NCI-H69 (cell line): ENCODE measurements at regions not wholly inside any gene's neighbourhood (a gene's known extent, or its start where the extent isn't known, plus 50 kb on each side); places are given as distances from the start of the nearest gene placed in this dataset.
"Not testable (repeated sequence)": the region's sequence is repeated elsewhere in the genome, so short reads cannot be mapped to it uniquely, and the experiment has no call there.

Source experiments
- DNase-seq: peaks from one replicate; lab custom pipeline; 2025; lab: John Stamatoyannopoulos, UW

GRCh38 chr6:79392094-79392493 lies 145.1 kb downstream of the LCA5 start:
- no peak for DNase-seq

- DNase-seq = peak; percentile 40
These were observed 145.8 kb downstream of the LCA5 start for GRCh38 chr6:79391480-79391879.

GRCh38 chr6:79385893-79386292 lies 151.3 kb downstream of the LCA5 start:
- DNase-seq = peak; percentile 38

- peak; percentile 48 for DNase-seq
These were observed 150.9 kb upstream of the HMGN3 start for GRCh38 chr6:79385333-79385732.

GRCh38 chr6:79384845-79385244 lies 150.4 kb upstream of the HMGN3 start:
- peak; percentile 99 for DNase-seq

GRCh38 chr6:79378957-79379356 lies 144.5 kb upstream of the HMGN3 start:
- no peak for DNase-seq

GRCh38 chr6:79377888-79378348 lies 143.4 kb upstream of the HMGN3 start:
- DNase-seq = peak; percentile 56

GRCh38 chr6:79377047-79377446 lies 142.6 kb upstream of the HMGN3 start:
- peak; percentile 19 for DNase-seq

GRCh38 chr6:79375635-79376337 lies 141.3 kb upstream of the HMGN3 start:
- DNase-seq = peak; percentile 88

- peak; percentile 63 for DNase-seq
These were observed 139.8 kb upstream of the HMGN3 start for GRCh38 chr6:79374308-79374707.

GRCh38 chr6:79373880-79374279 lies 139.4 kb upstream of the HMGN3 start:
- peak; percentile 87 for DNase-seq

GRCh38 chr6:79373246-79373645 lies 138.8 kb upstream of the HMGN3 start:
- peak; percentile 71 for DNase-seq

- peak; percentile 36 for DNase-seq
These were observed 138.3 kb upstream of the HMGN3 start for GRCh38 chr6:79372757-79373156.

GRCh38 chr6:79369026-79369425 lies 134.5 kb upstream of the HMGN3 start:
- DNase-seq = no peak

- DNase-seq = not testable (repeated sequence)
These were observed 129.0 kb upstream of the HMGN3 start for GRCh38 chr6:79363441-79363840.

- DNase-seq = not testable (repeated sequence)
These were observed 126.6 kb upstream of the HMGN3 start for GRCh38 chr6:79361074-79361473.

- DNase-seq = no peak
These were observed 118.7 kb upstream of the HMGN3 start for GRCh38 chr6:79353226-79353625.

GRCh38 chr6:79338493-79338892 lies 104.0 kb upstream of the HMGN3 start:
- DNase-seq = no peak

GRCh38 chr6:79335133-79335674 lies 100.7 kb upstream of the HMGN3 start:
- DNase-seq = no peak

- no peak for DNase-seq
These were observed 100.2 kb upstream of the HMGN3 start for GRCh38 chr6:79334674-79335073.

GRCh38 chr6:79330704-79331103 lies 96.2 kb upstream of the HMGN3 start:
- no peak for DNase-seq

GRCh38 chr6:79313254-79313653 lies 78.8 kb upstream of the HMGN3 start:
- DNase-seq = peak; percentile 68

GRCh38 chr6:79307321-79308036 lies 73.0 kb upstream of the HMGN3 start:
- peak; percentile 64 for DNase-seq
